T-helper 2 cell treated with Interferon-gamma antibody and Interleukin-4, amounts not matched to agents 100 ng/mL and 5 ng/mL, for 36 hours (primary cell): ENCODE measurements at regions not wholly inside any gene's neighbourhood (a gene's known extent, or its start where the extent isn't known, plus 50 kb on each side); places are given as distances from the start of the nearest gene placed in this dataset.
"Not testable (repeated sequence)": the region's sequence is repeated elsewhere in the genome, so short reads cannot be mapped to it uniquely, and the experiment has no call there.

Experiments
- intact Hi-C: fragments of 100-400 bp; cut with micrococcal nuclease; formaldehyde crosslinking; loops from one replicate; pipeline ENCODE4 v1.15.1; 2023

GRCh38 chr14:105636935-105637334 is 110.6 kb downstream of the TMEM121 start:
- intact Hi-C loops = no loop called here

GRCh38 chr14:105637345-105637744 is 111.0 kb downstream of the TMEM121 start:
- intact Hi-C loops = not testable (repeated sequence)

- intact Hi-C loops = not testable (repeated sequence)
Measured at GRCh38 chr14:105639969-105640931, 113.9 kb downstream of the TMEM121 start.

- intact Hi-C loops = no loop called here
Measured at GRCh38 chr14:105641075-105641937, 114.9 kb downstream of the TMEM121 start.

GRCh38 chr14:105641951-105642350 is 115.6 kb downstream of the TMEM121 start:
- intact Hi-C loops = not testable (repeated sequence)

- intact Hi-C loops = not testable (repeated sequence)
Measured at GRCh38 chr14:105642486-105642885, 116.1 kb downstream of the TMEM121 start.

GRCh38 chr14:105643406-105644052 is 117.1 kb downstream of the TMEM121 start:
- intact Hi-C loops = not testable (repeated sequence)

GRCh38 chr14:105644053-105644435 is 117.7 kb downstream of the TMEM121 start:
- intact Hi-C loops = not testable (repeated sequence)

- intact Hi-C loops = not testable (repeated sequence)
Measured at GRCh38 chr14:105644457-105644856, 118.1 kb downstream of the TMEM121 start.

GRCh38 chr14:105644891-105645290 is 118.5 kb downstream of the TMEM121 start:
- intact Hi-C loops = not testable (repeated sequence)

- intact Hi-C loops = not testable (repeated sequence)
Measured at GRCh38 chr14:105645389-105645788, 119.0 kb downstream of the TMEM121 start.

- intact Hi-C loops = no loop called here
Measured at GRCh38 chr14:105646175-105646574, 119.8 kb downstream of the TMEM121 start.

GRCh38 chr14:105646711-105647281 is 120.4 kb downstream of the TMEM121 start:
- intact Hi-C loops = not testable (repeated sequence)

GRCh38 chr14:105647426-105647783 is 121.0 kb downstream of the TMEM121 start:
- intact Hi-C loops = not testable (repeated sequence)

GRCh38 chr14:105647784-105648608 is 121.6 kb downstream of the TMEM121 start:
- intact Hi-C loops = no loop called here

- intact Hi-C loops = not testable (repeated sequence)
Measured at GRCh38 chr14:105648609-105649535, 122.5 kb downstream of the TMEM121 start.

GRCh38 chr14:105652317-105652716 is 125.9 kb downstream of the TMEM121 start:
- intact Hi-C loops = not testable (repeated sequence)

GRCh38 chr14:105653921-105654320 is 127.5 kb downstream of the TMEM121 start:
- intact Hi-C loops = not testable (repeated sequence)

GRCh38 chr14:105659255-105659654 is 132.9 kb downstream of the TMEM121 start:
- intact Hi-C loops = not testable (repeated sequence)
